HG03469 (cell line): ENCODE measurements at regions not wholly inside any gene's neighbourhood (a gene's known extent, or its start where the extent isn't known, plus 50 kb on each side); places are given as distances from the start of the nearest gene placed in this dataset.

Source experiments
- ATAC-seq: cut with Tn5 transposase; IDR thresholded peaks from one replicate; pipeline ENCODE4 v1.9.1; 2021; ENCODE audit warnings: mild to moderate bottlenecking, moderate library complexity, moderate number of reproducible peaks; ENCODE audit not compliant: unreplicated experiment

DNA sequence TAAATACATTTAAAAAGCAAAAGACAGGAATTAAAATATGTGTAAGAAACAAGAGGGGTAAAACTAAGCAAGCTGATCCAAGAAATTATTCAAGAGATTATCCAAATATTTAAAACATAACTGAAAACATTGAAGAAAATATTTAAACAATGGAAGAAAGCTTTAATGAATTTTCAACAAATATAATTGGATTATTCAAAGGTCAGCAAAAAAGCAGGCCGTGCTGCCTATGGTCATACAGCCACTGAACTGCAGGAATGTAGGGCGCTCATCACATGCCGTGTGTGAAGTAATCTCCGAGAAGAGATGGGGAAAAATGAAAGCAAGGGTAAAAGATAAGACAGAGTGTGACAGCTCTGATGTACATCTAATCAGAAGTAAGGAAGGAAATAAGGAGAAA is 1195.4 kb upstream of the EYS start:
- ATAC-seq = no peak

DNA sequence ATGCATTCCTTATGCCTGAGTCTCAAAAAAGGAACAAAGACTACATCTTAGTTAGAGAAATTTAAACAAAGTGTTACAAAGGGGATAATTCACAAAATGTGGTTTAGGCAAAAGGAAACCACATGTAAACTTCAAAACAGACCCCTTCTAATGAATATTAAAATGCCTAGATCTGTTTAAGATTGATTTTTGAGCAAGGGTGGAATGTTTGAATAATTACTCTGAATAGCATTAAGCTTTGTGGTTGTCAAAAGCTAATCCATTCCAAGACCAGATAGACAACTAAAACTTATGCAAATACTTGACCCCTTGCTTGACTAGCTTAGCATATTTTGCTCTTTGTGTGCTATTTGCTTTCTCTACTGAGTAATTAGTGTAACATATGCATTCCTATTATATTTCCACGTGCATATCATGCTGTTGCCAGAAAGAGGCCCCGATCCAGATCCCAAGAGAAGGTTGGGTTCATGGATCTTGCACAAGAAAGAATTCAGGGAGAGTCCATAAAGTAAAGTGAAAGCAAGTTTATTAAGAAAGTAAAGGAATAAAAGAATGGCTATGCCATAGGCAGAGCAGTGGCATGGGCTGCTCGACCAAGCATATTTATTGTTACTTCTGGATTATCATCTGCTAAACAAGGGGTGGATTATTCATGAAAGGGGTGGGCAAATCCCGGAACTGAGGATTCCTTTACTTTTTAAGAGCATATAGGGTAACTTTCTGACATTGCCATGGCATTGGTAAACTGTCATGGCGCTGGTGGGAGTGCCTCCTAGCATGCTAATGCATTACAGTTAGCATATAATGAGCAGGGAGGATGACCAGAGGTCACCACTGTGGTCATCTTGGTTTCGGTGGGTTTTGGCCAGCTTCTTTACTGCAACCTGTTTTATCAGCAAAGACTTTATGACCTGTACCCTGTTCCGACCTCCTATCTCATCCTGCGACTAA is 1193.4 kb upstream of the EYS start:
- no peak for ATAC-seq

DNA sequence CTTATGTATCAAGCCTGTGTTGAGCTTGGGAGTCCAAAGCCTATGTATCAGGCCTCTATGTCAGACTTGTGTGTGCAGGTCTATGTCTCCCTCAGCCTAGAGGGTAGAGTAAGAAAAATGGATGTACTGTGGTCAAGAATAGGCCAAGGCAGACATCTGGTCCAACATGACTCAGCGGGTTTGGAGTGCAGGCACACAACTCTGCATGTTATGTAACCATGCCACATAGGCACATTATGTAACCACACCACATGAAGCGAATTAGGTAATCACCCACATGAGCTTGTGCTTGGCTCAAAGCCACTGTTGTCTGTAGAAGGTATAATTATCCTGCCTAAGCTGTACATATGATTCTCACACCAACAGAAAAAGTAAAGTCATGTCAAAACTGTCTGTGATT is 1190.5 kb upstream of the EYS start:
- no peak for ATAC-seq

DNA sequence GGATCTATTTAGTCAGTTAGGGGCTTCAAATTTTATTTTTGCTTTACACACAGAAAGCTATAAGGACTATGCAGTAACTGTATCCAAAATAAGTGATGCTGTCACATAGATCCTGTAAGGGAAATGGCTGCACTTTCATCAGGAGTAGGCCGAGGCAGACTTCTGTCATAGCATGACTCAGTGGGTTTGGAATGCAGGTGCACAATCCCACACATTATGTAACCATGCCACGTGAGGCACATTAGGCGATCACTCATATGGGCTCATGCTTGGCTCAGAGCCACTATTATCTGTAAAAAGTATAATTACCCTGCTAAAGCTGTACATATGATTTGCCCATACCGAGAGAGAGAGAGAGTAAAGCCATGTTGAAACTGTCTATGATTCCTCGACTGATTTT is 1189.4 kb upstream of the EYS start:
- ATAC-seq = no peak

DNA sequence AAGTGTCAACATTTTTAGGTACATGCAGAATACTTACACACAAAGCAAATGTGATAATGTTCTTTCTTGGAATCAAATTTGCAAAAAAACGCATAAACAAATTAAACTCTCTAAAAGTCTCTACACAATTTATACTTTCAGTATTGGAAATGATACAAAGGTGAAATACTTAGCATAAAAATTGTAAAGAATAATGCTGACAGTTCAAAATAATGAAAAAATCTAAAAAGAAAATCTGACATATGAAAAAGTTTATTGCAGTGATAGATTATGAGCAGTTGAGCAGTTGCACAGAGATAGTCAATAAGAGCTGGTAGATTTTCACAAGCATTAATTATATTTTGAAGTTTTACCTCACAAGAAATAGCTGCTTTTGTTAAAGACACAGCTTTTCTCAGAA is 1176.4 kb upstream of the EYS start:
- no peak for ATAC-seq

- ATAC-seq = no peak
These were observed 1159.8 kb upstream of the EYS start for GRCh38 chr6:66866801-66867200.

DNA sequence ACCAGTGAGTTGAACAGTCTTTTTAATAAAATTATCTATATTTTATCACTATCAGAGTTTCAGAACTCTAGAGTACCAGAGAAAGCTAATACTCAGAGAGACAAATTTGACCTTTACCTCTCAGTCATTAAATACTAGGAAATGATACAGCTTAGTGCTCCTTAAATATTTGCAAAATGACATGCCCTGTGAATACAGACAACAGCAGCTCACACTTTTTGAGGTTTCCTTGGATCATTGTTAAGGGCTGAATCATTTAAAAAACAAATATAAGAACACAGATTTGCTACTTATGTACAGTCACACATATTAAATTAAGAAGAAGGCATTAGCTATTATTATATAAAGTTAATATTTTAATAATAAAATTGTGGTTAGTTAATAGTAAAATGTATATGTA is 1158.7 kb upstream of the EYS start:
- no peak for ATAC-seq

GRCh38 chr6:66861007-66861541 is 1154.0 kb upstream of the EYS start:
- no peak for ATAC-seq

DNA sequence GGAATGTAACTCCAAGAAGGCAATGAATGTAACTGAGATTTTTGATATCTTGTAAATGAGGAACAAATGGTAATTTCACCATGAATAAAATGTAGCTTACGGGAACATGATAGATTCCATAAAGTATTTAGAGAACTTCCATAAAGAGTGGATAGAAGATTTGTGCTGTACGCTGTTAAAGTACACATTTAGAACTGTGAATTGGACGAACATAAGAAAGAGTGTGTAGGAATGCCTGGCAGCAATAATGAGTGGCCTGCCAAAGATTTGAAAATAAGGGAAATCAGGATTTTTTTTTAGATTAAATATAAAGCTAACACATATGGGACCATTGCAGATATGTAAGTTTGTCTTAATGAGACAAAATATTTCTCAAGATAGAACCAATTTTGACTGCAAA is 1153.3 kb upstream of the EYS start:
- ATAC-seq = no peak

DNA sequence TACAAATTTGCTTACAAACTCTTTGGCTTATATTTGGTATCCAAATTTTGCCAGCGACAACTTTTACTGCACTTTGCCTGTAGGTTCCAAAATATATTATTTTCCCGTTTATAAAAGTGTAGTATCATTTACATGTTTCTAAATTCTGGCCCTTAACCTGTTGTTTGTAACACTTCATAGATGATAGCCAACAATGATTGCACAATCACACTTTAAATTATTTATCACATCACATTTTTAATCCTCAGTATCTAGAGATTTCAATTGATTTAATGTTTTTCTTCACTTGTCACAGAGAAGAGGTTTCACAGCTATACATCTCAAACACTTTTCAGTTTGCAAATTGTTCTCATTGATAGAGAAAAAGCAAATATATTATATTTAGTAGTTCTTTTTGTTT is 1151.2 kb upstream of the EYS start:
- no peak for ATAC-seq

GRCh38 chr6:66854014-66854413 is 1147.0 kb upstream of the EYS start:
- no peak for ATAC-seq

GRCh38 chr6:66851930-66852329 is 1144.9 kb upstream of the EYS start:
- ATAC-seq = no peak

DNA sequence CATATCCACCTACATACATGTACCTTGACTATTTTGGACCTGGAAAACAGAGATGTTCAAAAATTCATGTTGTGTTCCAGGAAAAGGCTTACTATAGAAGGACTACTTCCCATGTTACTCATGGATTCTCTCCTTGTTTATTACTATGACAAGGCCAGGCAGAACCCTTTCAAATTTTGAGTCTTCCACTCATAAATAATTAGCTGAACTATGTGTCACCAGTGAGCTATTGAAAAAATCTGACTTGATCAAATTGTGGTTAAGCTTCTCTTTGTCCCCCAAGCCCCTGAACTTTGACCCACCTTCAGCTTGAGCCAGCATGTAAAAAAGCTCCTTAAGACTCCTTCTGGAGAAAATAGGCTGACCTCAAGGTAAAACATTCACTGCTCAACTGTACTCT is 1142.8 kb upstream of the EYS start:
- no peak for ATAC-seq

GRCh38 chr6:66848244-66848953 is 1141.4 kb upstream of the EYS start:
- ATAC-seq = no peak

- no peak for ATAC-seq
These were observed 1131.7 kb upstream of the EYS start for GRCh38 chr6:66838764-66839163.

- no peak for ATAC-seq
These were observed 1118.5 kb upstream of the EYS start for GRCh38 chr6:66825539-66825938.

DNA sequence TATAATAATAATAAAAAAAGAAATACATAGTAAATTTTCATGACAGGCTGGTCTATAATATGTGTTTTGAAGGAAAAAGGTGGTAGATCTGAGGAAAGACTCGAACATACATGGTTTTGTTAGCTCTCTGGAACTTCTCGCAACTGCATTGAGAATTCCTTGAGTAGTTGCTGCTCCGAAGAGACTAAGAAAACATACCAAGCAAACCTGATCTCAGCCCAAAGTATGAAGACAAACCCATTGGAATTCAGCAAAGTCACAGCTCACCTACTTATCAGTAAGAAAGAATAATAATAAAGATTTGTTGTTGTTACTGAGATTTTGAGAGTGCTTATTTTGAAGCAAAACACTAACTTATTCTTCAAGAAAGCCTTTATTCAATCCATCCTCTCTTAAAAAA is 1107.1 kb upstream of the EYS start:
- no peak for ATAC-seq

GRCh38 chr6:66808771-66809170 is 1101.7 kb upstream of the EYS start:
- ATAC-seq = no peak

GRCh38 chr6:66796987-66797386 is 1090.0 kb upstream of the EYS start:
- ATAC-seq = no peak

- ATAC-seq = no peak
These were observed 1081.6 kb upstream of the EYS start for GRCh38 chr6:66788579-66788978.

- no peak for ATAC-seq
These were observed 1065.8 kb upstream of the EYS start for GRCh38 chr6:66772800-66773199.

GRCh38 chr6:66771626-66772025 is 1064.6 kb upstream of the EYS start:
- no peak for ATAC-seq
